ENCODE measurements at regions not wholly inside any gene's neighbourhood (a gene's known extent, or its start where the extent isn't known, plus 50 kb on each side); places are given as distances from the start of the nearest gene placed in this dataset.

- H3K4ac ChIP-seq (ENCODE audit: low read depth, low read length): no peak overlapping the region
- H3K36me3 ChIP-seq (ENCODE audit: control insufficient read depth, insufficient read depth, low read length): no peaks in the 10 kb centered on the region
- ChIA-PET POLR2A (ENCODE audit: unreplicated experiment) (no interaction called here), CTCF (no interaction called here)
- H3K23ac ChIP-seq (ENCODE audit: low read depth, low read length): no peak overlapping the region
- H2AK9ac ChIP-seq (replicated peaks; ENCODE audit: low read depth, low read length, poor library complexity): no peak overlapping the region
- dilution Hi-C loops (cut with HindIII; ENCODE audit: low sequenced_read_pairs, unreplicated experiment) (no loop called here), intact Hi-C loops (cut with micrococcal nuclease) (no loop called here), in situ Hi-C loops (cut with MboI; ENCODE audit: low sequenced_read_pairs) (no loop called here)
- H3K14ac ChIP-seq (replicated peaks; ENCODE audit: low read depth, low read length): no peak overlapping the region
- H2AK5ac ChIP-seq (ENCODE audit: low read depth, low read length): no peak overlapping the region
- BruUV-seq (replicated peaks): no TSS peak
- no peak for ATAC-seq (ENCODE audit: low read depth)
- H2BK20ac ChIP-seq (ENCODE audit: low read depth, low read length): no peak overlapping the region
- H2BK15ac ChIP-seq (ENCODE audit: low read depth, low read length): no peak overlapping the region
- no peaks in the 10 kb centered on the region for H3K27me3 ChIP-seq (ENCODE audit: control insufficient read depth, insufficient read depth, low read length)
- H3K9ac ChIP-seq (ENCODE audit: low read depth, low read length): no peak overlapping the region
- H3K9me1 ChIP-seq (ENCODE audit: insufficient read depth, low read length): no peaks in the 10 kb centered on the region
- H4K91ac ChIP-seq (ENCODE audit: insufficient read depth, low read depth, low read length): no peak overlapping the region
- no peak overlapping the region for H3K27ac ChIP-seq (ENCODE audit: insufficient read depth, low read length)
- no peak overlapping the region for H2AFZ ChIP-seq (replicated peaks; ENCODE audit: low read length, poor library complexity)
- H4K20me1 ChIP-seq (ENCODE audit: insufficient read depth, low read length): no peaks in the 10 kb centered on the region
- no peak overlapping the region for H3K56ac ChIP-seq (ENCODE audit: extremely low read depth, insufficient read depth, low read length)
- no peaks in the 10 kb centered on the region for H3K79me1 ChIP-seq (ENCODE audit: low read depth in 1 of 2, low read length in 2 of 2)
- DNase-seq: no peak
- no peak overlapping the region for H3K18ac ChIP-seq (ENCODE audit: low read depth, low read length)
- no peak overlapping the region for H2BK120ac ChIP-seq (ENCODE audit: low read depth, low read length)
- H4K5ac ChIP-seq (ENCODE audit: low read depth, low read length): no peak overlapping the region
- H4K8ac ChIP-seq (ENCODE audit: low read depth in 2 of 2, low read length in 2 of 2): no peak overlapping the region
- no peak overlapping the region for H2BK5ac ChIP-seq (ENCODE audit: low read depth, low read length, poor library complexity, severe bottlenecking)
- no peak for TF ChIP-seq CHD1 (IDR thresholded peaks at IDR 0.05; ENCODE audit: low read depth, low read length)
- TF ChIP-seq, protein P1, sequence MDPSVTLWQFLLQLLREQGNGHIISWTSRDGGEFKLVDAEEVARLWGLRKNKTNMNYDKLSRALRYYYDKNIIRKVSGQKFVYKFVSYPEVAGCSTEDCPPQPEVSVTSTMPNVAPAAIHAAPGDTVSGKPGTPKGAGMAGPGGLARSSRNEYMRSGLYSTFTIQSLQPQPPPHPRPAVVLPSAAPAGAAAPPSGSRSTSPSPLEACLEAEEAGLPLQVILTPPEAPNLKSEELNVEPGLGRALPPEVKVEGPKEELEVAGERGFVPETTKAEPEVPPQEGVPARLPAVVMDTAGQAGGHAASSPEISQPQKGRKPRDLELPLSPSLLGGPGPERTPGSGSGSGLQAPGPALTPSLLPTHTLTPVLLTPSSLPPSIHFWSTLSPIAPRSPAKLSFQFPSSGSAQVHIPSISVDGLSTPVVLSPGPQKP (IDR thresholded peaks at IDR 0.05; ENCODE audit: borderline replicate concordance, low read depth, low read length): no peak
- TF ChIP-seq, protein P2, sequence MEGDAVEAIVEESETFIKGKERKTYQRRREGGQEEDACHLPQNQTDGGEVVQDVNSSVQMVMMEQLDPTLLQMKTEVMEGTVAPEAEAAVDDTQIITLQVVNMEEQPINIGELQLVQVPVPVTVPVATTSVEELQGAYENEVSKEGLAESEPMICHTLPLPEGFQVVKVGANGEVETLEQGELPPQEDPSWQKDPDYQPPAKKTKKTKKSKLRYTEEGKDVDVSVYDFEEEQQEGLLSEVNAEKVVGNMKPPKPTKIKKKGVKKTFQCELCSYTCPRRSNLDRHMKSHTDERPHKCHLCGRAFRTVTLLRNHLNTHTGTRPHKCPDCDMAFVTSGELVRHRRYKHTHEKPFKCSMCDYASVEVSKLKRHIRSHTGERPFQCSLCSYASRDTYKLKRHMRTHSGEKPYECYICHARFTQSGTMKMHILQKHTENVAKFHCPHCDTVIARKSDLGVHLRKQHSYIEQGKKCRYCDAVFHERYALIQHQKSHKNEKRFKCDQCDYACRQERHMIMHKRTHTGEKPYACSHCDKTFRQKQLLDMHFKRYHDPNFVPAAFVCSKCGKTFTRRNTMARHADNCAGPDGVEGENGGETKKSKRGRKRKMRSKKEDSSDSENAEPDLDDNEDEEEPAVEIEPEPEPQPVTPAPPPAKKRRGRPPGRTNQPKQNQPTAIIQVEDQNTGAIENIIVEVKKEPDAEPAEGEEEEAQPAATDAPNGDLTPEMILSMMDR (conservative IDR thresholded peaks at IDR 0.05; ENCODE audit: low read depth, low read length): no peak
- H3K4me3 ChIP-seq (ENCODE audit: insufficient read depth, low read depth, low read length): no peak overlapping the region
- H3K4me2 ChIP-seq (ENCODE audit: low read depth, low read length): no peak overlapping the region
- no peaks in the 10 kb centered on the region; the same call in 1 of the 2 replicates for H3K9me3 ChIP-seq (ENCODE audit: control insufficient read depth, insufficient read depth, low read length)
- H3K4me1 ChIP-seq (ENCODE audit: control insufficient read depth, insufficient read depth, low read length): no peaks in the 10 kb centered on the region
These were observed 182.8 kb upstream of the DGKB start for GRCh38 chr7:15085366-15085765.

Measured in IMR-90 (cell line).